Lung (tissue), 11 donors: ENCODE measurements at regions not wholly inside any gene's neighbourhood (a gene's known extent, or its start where the extent isn't known, plus 50 kb on each side); places are given as distances from the start of the nearest gene placed in this dataset.
A peak's percentile ranks its signal among the peaks of the same experiment; 100 is the strongest.

ENCODE experiments used
- ATAC-seq: fragments of 200-7000 bp; cut with Tn5 transposase; one replicate; pipeline ENCODE4 v1.9.1; 2020; ENCODE audit warnings: moderate number of reproducible peaks; ENCODE audit not compliant: insufficient read depth, low FRiP score
- DNase-seq, 3 donors: peaks; one replicate each; pipeline ENCODE4 v3.0.0-alpha.2; 2013 to 2017
- H3K27ac ChIP-seq, 2 donors: one replicate each; pipeline ENCODE4 v1.5.1; 2013; ENCODE audit warnings: mild to moderate bottlenecking in 2 of 2, moderate library complexity in 2 of 2, control low read depth in 1 of 2, inconsistent platforms in 1 of 2, low read depth in 1 of 2, low read length in 1 of 2
- H3K27me3 ChIP-seq, 3 donors: one replicate each; pipeline ENCODE4 v1.5.1; 2013; ENCODE audit warnings: low read length in 2 of 3; ENCODE audit not compliant: control insufficient read depth in 3 of 3, insufficient read depth in 3 of 3
- H3K36me3 ChIP-seq, 4 donors: one replicate each; pipeline ENCODE4 v1.5.1; 2013; ENCODE audit warnings: low read length in 4 of 4, mild to moderate bottlenecking in 1 of 4, moderate library complexity in 1 of 4; ENCODE audit not compliant: control insufficient read depth in 4 of 4, insufficient read depth in 4 of 4
- H3K4me1 ChIP-seq, 5 donors: one replicate each; pipeline ENCODE4 v1.5.1; 2013; ENCODE audit warnings: low read length in 5 of 5, mild to moderate bottlenecking in 2 of 5, moderate library complexity in 1 of 5; ENCODE audit not compliant: control insufficient read depth in 5 of 5, insufficient read depth in 5 of 5
- H3K4me3 ChIP-seq: one replicate; pipeline ENCODE4 v1.5.1; 2013; ENCODE audit warnings: mild to moderate bottlenecking, control low read depth, moderate library complexity
- H3K9ac ChIP-seq, 2 donors: one replicate each; pipeline ENCODE4 v1.5.1; 2013; ENCODE audit warnings: low read length in 2 of 2, control low read depth in 1 of 2; ENCODE audit not compliant: insufficient read depth in 1 of 2
- H3K9me3 ChIP-seq, 4 donors: one replicate each; pipeline ENCODE4 v1.5.1; 2013; ENCODE audit warnings: low read length in 3 of 4, mild to moderate bottlenecking in 1 of 4, moderate library complexity in 1 of 4; ENCODE audit not compliant: control insufficient read depth in 4 of 4, insufficient read depth in 3 of 4
- whole genome bisulfite sequencing, 2 donors: extraction: QIAGEN DNeasy Blood & Tissue Kit; methylation state at CpG; one replicate each; pipeline ENCODE4 v1.1.7; 2013; 5-methylcytosine and 5-hydroxymethylcytosine counted together
- TF ChIP-seq, protein P1 (sequence below): IDR thresholded peaks from 2 replicates; pipeline ENCODE4 v1.5.1; 2012; ENCODE audit warnings: mild to moderate bottlenecking; ENCODE audit errors: control extremely low read depth, extremely low read depth
- donor health status: control.
- donor health status: control.
- donor health status: Bipolar disorder and iron deficiency.
- donor health status: healthy.
- donor health status: DM: yes; HTN: yes; CAD: no.

DNA sequence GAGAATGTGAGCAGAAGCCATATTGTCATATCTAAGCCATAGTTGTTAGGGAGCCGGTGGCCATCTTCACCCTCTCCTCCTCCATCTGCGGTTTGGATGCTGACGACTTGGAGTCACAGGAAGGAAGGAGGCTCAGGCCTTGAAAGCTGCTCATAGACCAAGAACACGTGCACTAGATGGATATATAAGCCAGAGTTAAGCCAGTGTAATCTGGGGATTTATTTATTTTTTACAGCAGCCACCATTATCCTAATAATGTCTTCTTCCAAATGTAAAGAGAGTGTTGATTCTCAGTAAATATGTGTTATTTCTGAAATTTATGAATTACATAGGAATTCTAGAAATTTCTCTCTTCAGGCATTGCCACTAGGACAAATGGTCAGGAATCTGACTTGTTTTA, 689.9 kb downstream of the QKI start:
- TF ChIP-seq, protein P1, sequence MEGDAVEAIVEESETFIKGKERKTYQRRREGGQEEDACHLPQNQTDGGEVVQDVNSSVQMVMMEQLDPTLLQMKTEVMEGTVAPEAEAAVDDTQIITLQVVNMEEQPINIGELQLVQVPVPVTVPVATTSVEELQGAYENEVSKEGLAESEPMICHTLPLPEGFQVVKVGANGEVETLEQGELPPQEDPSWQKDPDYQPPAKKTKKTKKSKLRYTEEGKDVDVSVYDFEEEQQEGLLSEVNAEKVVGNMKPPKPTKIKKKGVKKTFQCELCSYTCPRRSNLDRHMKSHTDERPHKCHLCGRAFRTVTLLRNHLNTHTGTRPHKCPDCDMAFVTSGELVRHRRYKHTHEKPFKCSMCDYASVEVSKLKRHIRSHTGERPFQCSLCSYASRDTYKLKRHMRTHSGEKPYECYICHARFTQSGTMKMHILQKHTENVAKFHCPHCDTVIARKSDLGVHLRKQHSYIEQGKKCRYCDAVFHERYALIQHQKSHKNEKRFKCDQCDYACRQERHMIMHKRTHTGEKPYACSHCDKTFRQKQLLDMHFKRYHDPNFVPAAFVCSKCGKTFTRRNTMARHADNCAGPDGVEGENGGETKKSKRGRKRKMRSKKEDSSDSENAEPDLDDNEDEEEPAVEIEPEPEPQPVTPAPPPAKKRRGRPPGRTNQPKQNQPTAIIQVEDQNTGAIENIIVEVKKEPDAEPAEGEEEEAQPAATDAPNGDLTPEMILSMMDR: no peak
- Histone ChIP-seq H3K9me3 (peaks cover 0 to 1% (median 0%) of the 10 kb centered on the region in 4 donors), H3K36me3 (no peaks in the 10 kb centered on the region), H3K4me3 (no peak overlapping the region), H3K4me1 (peaks cover 0 to 6% (median 0%) of the 10 kb centered on the region in 5 donors), H3K27me3 (no peaks in the 10 kb centered on the region), H3K9ac (no peak overlapping the region), H3K27ac (peak overlapping the region in 1 of 2 donors; percentile 95)
- WGBS, 2 donors: 88 to 92% methylated on average over 4 of the region's 4 CpGs
- no peak for DNase-seq
- ATAC-seq: no peak

DNA sequence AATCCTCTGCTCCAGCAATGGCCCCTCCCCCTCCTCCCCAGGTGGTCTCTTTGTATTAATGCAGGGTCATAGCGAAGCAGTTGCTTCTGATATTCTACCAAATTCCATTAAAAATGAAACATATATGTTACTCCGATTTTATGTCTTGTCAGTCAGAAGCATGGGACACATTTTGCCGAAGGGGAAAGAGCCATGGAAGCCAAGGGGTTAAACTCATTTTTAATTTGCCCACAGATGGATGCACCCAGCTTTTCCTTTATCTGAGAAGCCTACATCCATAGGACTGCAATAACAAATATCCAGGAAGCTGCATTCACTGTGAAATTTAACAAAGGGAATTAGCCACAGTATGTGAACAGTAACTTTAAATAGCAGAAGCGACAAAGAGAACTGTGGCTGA, 688.2 kb downstream of the QKI start:
- WGBS, 2 donors: 79 to 87% methylated on average over 4 of the region's 4 CpGs
- TF ChIP-seq, protein P1: no peak
- no peak overlapping the region for H3K9ac ChIP-seq
- H3K4me1 ChIP-seq: peaks cover 0 to 11% (median 3%) of the 10 kb centered on the region in 5 donors
- ATAC-seq (no peak), DNase-seq (no peak)
- H3K27me3 ChIP-seq: no peaks in the 10 kb centered on the region
- H3K27ac ChIP-seq: peak overlapping the region in 1 of 2 donors; percentile 71
- H3K4me3 ChIP-seq: no peak overlapping the region
- H3K36me3 ChIP-seq: no peaks in the 10 kb centered on the region
- H3K9me3 ChIP-seq: peaks cover 0 to 1% (median 0%) of the 10 kb centered on the region in 4 donors

DNA sequence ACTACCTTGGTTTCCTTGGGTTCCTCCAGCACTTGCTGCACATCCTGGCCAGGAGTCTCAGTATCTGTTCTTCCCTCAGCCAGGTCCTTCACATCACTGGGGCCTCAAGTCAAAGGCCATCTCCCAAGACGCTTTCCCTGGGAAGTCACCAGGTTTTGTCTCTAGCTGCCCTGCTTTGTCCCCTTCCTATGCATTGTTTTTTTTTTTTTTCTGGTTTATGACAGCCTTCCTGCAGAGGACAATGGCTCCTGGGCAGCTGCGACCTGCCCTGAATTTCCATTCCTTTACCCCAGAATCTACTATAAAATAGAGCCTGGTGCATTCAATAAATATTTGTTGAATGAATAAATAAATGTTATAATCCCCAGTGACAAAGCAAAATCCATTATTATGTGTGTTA, 687.3 kb downstream of the QKI start:
- Histone ChIP-seq H3K27ac (no peak overlapping the region), H3K9me3 (peaks cover 0 to 1% (median 0%) of the 10 kb centered on the region in 4 donors), H3K27me3 (no peaks in the 10 kb centered on the region), H3K9ac (no peak overlapping the region), H3K4me1 (peaks cover 0 to 15% (median 3%) of the 10 kb centered on the region in 5 donors), H3K4me3 (no peak overlapping the region), H3K36me3 (no peaks in the 10 kb centered on the region)
- DNase-seq (peak in 1 of 3 donors; percentile 20), ATAC-seq (no peak)
- TF ChIP-seq, protein P1: no peak
- WGBS, 2 donors: 73 to 92% methylated on average over 2 of the region's 2 CpGs

DNA sequence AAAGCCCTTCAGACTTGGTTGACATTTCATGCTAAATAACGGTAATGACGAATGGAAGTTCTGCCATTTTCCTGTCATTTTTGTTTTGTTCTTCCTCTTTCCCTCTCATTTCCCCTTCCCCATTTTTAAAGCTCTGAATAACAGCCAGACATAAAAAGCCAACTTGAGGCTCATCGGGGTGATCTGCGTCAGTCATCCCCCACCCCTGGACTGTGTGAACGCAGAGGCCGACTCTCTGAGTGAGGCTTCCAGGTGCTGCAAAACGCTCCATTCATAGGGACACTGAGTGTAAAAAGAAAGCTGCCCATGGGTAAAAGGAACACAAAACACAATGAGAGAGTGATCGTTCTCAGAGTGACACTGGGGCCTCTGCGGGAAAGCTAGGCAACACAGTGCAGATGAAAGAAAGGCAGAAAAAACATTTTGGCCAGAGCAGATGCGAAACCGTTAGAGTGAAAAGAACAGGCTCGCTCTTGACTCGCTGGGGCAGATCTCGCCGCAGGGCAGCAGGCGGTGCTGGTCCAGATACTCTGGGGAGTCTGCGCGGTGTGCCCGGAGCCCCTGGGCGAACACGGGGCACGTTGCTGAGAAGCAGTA, 684.8 kb downstream of the QKI start:
- Histone ChIP-seq H3K27me3 (no peaks in the 10 kb centered on the region), H3K36me3 (no peaks in the 10 kb centered on the region), H3K4me3 (no peak overlapping the region), H3K27ac (peak overlapping the region in 1 of 2 donors; percentile 89), H3K9me3 (no peaks in the 10 kb centered on the region), H3K9ac (no peak overlapping the region), H3K4me1 (peaks cover 0 to 15% (median 3%) of the 10 kb centered on the region in 5 donors)
- 82 to 89% methylated on average over 22 of the region's 22 CpGs for WGBS, 2 donors
- DNase-seq (no peak), ATAC-seq (no peak)
- TF ChIP-seq, protein P1: no peak
